ENCODE measurements at regions not wholly inside any gene's neighbourhood (a gene's known extent, or its start where the extent isn't known, plus 50 kb on each side); places are given as distances from the start of the nearest gene placed in this dataset.

DNA sequence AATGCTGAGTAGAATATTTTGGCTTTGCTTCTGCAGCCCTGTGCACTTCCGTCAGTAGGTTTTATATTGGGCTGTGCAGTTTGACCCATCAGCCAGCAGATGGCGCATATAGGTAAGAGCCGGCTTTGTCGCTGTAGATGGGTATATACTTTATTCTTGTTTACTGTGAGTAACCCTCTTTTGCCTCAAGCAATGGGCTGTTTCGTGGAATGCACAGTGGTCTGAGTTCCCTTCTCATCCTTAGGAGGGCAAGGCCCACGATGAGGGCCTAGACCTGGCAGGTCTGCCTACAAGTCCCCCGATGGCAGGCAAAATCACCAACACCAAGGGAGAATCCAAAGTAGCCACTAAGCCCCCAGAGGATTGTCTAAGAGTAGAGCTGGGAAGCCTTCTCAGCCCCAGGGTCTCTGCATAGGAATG lies 1002.9 kb upstream of the KCND2 start:
- TF ChIP-seq, protein P1, sequence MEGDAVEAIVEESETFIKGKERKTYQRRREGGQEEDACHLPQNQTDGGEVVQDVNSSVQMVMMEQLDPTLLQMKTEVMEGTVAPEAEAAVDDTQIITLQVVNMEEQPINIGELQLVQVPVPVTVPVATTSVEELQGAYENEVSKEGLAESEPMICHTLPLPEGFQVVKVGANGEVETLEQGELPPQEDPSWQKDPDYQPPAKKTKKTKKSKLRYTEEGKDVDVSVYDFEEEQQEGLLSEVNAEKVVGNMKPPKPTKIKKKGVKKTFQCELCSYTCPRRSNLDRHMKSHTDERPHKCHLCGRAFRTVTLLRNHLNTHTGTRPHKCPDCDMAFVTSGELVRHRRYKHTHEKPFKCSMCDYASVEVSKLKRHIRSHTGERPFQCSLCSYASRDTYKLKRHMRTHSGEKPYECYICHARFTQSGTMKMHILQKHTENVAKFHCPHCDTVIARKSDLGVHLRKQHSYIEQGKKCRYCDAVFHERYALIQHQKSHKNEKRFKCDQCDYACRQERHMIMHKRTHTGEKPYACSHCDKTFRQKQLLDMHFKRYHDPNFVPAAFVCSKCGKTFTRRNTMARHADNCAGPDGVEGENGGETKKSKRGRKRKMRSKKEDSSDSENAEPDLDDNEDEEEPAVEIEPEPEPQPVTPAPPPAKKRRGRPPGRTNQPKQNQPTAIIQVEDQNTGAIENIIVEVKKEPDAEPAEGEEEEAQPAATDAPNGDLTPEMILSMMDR (IDR thresholded peaks at IDR 0.05; ENCODE audit: borderline replicate concordance, extremely low read depth, low read length, poor library complexity, severe bottlenecking): peak; percentile 94
- no peak for TF ChIP-seq EZH2 (IDR thresholded peaks at IDR 0.05; ENCODE audit: borderline replicate concordance, low read depth, low read length, severe bottlenecking)

Data from DND-41 (cell line).